Neural cell (in vitro differentiated cells): ENCODE measurements at regions not wholly inside any gene's neighbourhood (a gene's known extent, or its start where the extent isn't known, plus 50 kb on each side); places are given as distances from the start of the nearest gene placed in this dataset.

Experiments used
- H2AFZ ChIP-seq: fragments of 200-600, 300-800 bp; sonication (generic), shearing (Covaris generic); 2 replicates; pipeline ENCODE4 v1.6.0; 2014; ENCODE audit warnings: low read depth, mild to moderate bottlenecking, antibody characterized with exemption, low read length, moderate library complexity
- H3F3A ChIP-seq: fragments of 200-600 bp; shearing (Covaris generic); 2 replicates; pipeline ENCODE4 v1.6.1; 2016; ENCODE audit warnings: mild to moderate bottlenecking, moderate library complexity, mixed read lengths, antibody characterized with exemption, low read length; ENCODE audit not compliant: insufficient read depth, poor library complexity, severe bottlenecking
- H3K27ac ChIP-seq: fragments of 200-600, 300-800 bp; sonication (generic), shearing (Covaris generic); 2 replicates; pipeline ENCODE4 v1.5.1; 2014; ENCODE audit warnings: mild to moderate bottlenecking, low read length, moderate library complexity
- H3K27me3 ChIP-seq: fragments of 300-800, 200-600 bp; sonication (generic), shearing (Covaris generic); 2 replicates; pipeline ENCODE4 v1.6.0; 2014; ENCODE audit warnings: mild to moderate bottlenecking, low read depth, low read length, moderate library complexity; ENCODE audit not compliant: insufficient read depth
- H3K36me3 ChIP-seq: fragments of 300-800, 200-600 bp; sonication (generic), shearing (Covaris generic); 2 replicates; pipeline ENCODE4 v1.5.1; 2014; ENCODE audit warnings: mild to moderate bottlenecking, antibody characterized with exemption, low read length, moderate library complexity; ENCODE audit not compliant: insufficient read depth
- H3K4me2 ChIP-seq: fragments of 300-800, 200-600 bp; sonication (generic), shearing (Covaris generic); 2 replicates; pipeline ENCODE4 v1.6.0; 2014; ENCODE audit warnings: mild to moderate bottlenecking, low read length
- H3K4me3 ChIP-seq: fragments of 300-800, 200-600 bp; sonication (generic), shearing (Covaris generic); 2 replicates; pipeline ENCODE4 v1.5.1; 2014; ENCODE audit warnings: mild to moderate bottlenecking, low read length, moderate library complexity
- H3K79me2 ChIP-seq: fragments of 200-600 bp; shearing (Covaris generic); replicated peaks from 2 replicates; pipeline ENCODE4 v1.6.0; 2014; ENCODE audit warnings: mild to moderate bottlenecking, low read length, moderate library complexity; ENCODE audit not compliant: insufficient read depth
- H3K9ac ChIP-seq: fragments of 300-800, 200-600 bp; sonication (generic), shearing (Covaris generic); 2 replicates; pipeline ENCODE4 v1.6.1; 2016; ENCODE audit warnings: mild to moderate bottlenecking, low read length, mixed read lengths
- H3K9me2 ChIP-seq: fragments of 200-600 bp; shearing (Covaris generic); 2 replicates; pipeline ENCODE4 v1.6.1; 2016; ENCODE audit warnings: mild to moderate bottlenecking, low read length, mixed read lengths; ENCODE audit not compliant: insufficient read depth
- H3K9me3 ChIP-seq: fragments of 200-600, 300-800 bp; sonication (generic), shearing (Covaris generic); 2 replicates; pipeline ENCODE4 v1.6.1; 2016; ENCODE audit warnings: mild to moderate bottlenecking, mixed run types, low read length, moderate library complexity, mixed read lengths
- H4K20me1 ChIP-seq: fragments of 200-600 bp; shearing (Covaris generic); 2 replicates; pipeline ENCODE4 v1.6.1; 2016; ENCODE audit warnings: mild to moderate bottlenecking, mixed run types; ENCODE audit not compliant: insufficient read depth
- CTCF ChIP-seq: fragments of 450-650 bp; IDR thresholded peaks from 2 replicates; pipeline ENCODE4 v1.5.1; 2014; ENCODE audit warnings: antibody characterized with exemption, mild to moderate bottlenecking, moderate library complexity; ENCODE audit not compliant: poor library complexity, severe bottlenecking
- EP300 ChIP-seq: fragments of 450-650 bp; conservative IDR thresholded peaks from 2 replicates; pipeline ENCODE4 v1.6.1; 2014; ENCODE audit warnings: antibody characterized with exemption, mild to moderate bottlenecking, moderate library complexity; ENCODE audit not compliant: poor library complexity, severe bottlenecking
- EZH2 ChIP-seq: fragments of 200-600, 300-800 bp; shearing (Covaris generic), sonication (generic); IDR thresholded peaks from 2 replicates; pipeline ENCODE4 v1.6.1; 2014; ENCODE audit warnings: antibody characterized with exemption, low read length, borderline replicate concordance, mild to moderate bottlenecking; ENCODE audit not compliant: insufficient read depth, poor library complexity, severe bottlenecking
- MXI1 ChIP-seq: fragments of 450-650 bp; conservative IDR thresholded peaks from 2 replicates; pipeline ENCODE4 v1.6.1; 2014; ENCODE audit warnings: antibody characterized with exemption, mild to moderate bottlenecking; ENCODE audit not compliant: poor library complexity, severe bottlenecking
- POLR2AphosphoS5 ChIP-seq: IDR thresholded peaks from 2 replicates; pipeline ENCODE4 v1.6.1; 2012
- RAD21 ChIP-seq: fragments of 450-650 bp; conservative IDR thresholded peaks from 2 replicates; pipeline ENCODE4 v1.6.1; 2014; ENCODE audit warnings: antibody characterized with exemption, mild to moderate bottlenecking, moderate library complexity
- REST ChIP-seq: IDR thresholded peaks from 2 replicates; pipeline ENCODE4 v1.6.1; 2012; ENCODE audit warnings: borderline replicate concordance
- SMC3 ChIP-seq: fragments of 450-650 bp; conservative IDR thresholded peaks from 2 replicates; pipeline ENCODE4 v1.6.1; 2014; ENCODE audit warnings: antibody characterized with exemption, mild to moderate bottlenecking, moderate library complexity; ENCODE audit not compliant: poor library complexity
- TAF1 ChIP-seq: IDR thresholded peaks from 2 replicates; pipeline ENCODE4 v1.6.1; 2012; ENCODE audit warnings: low read depth

- Histone ChIP-seq H3K27me3 (no peaks in the 10 kb centered on the region), H3K9me3 (no peaks in the 10 kb centered on the region), H3K9me2 (no peaks in the 10 kb centered on the region), H4K20me1 (no peaks in the 10 kb centered on the region), H3K36me3 (no peaks in the 10 kb centered on the region), H2AFZ (no peak overlapping the region), H3F3A (no peaks in the 10 kb centered on the region), H3K4me2 (no peak overlapping the region), H3K9ac (no peak overlapping the region), H3K4me3 (no peak overlapping the region), H3K79me2 (no peaks in the 10 kb centered on the region), H3K27ac (no peak overlapping the region)
- TF ChIP-seq TAF1 = no peak
- no peak for TF ChIP-seq CTCF
- TF ChIP-seq EP300 = no peak
- no peak for TF ChIP-seq EZH2
- TF ChIP-seq RAD21 = no peak
- no peak for TF ChIP-seq MXI1
- TF ChIP-seq POLR2AphosphoS5 = no peak
Observed at GRCh38 chr12:58217130-58217529, 275.8 kb downstream of the ATP23 start.

- no peaks in the 10 kb centered on the region for H4K20me1 ChIP-seq
- no peak for TF ChIP-seq EZH2
- TF ChIP-seq EP300 = no peak
- no peak for TF ChIP-seq SMC3
- TF ChIP-seq REST = no peak
- no peak for TF ChIP-seq TAF1
- no peak for TF ChIP-seq POLR2AphosphoS5
- TF ChIP-seq RAD21 = no peak
- no peak for TF ChIP-seq CTCF
- H3K9me3 ChIP-seq = no peaks in the 10 kb centered on the region
- no peak overlapping the region for H3K4me3 ChIP-seq
- H3K36me3 ChIP-seq = no peaks in the 10 kb centered on the region
- H3K79me2 ChIP-seq = no peaks in the 10 kb centered on the region
- no peaks in the 10 kb centered on the region for H3K9me2 ChIP-seq
- H2AFZ ChIP-seq = no peak overlapping the region
- H3F3A ChIP-seq = no peaks in the 10 kb centered on the region
- no peaks in the 10 kb centered on the region for H3K27me3 ChIP-seq
- no peak overlapping the region for H3K27ac ChIP-seq
- no peak overlapping the region for H3K4me2 ChIP-seq
- H3K9ac ChIP-seq = no peak overlapping the region
Observed at GRCh38 chr12:58224536-58225105, 283.3 kb downstream of the ATP23 start.
